H9 (cell line): ENCODE measurements at regions not wholly inside any gene's neighbourhood (a gene's known extent, or its start where the extent isn't known, plus 50 kb on each side); places are given as distances from the start of the nearest gene placed in this dataset.

Experiments
- DNase-seq: peaks from one replicate; pipeline ENCODE4 v3.0.0-alpha.2; 2017
- H2AFZ ChIP-seq: one replicate; pipeline ENCODE4 v1.6.1; 2013; ENCODE audit warnings: mild to moderate bottlenecking, low read length, control low read depth, moderate library complexity
- H2AK5ac ChIP-seq: 2 replicates; pipeline ENCODE4 v1.6.1; 2013; ENCODE audit warnings: low read length, control low read depth, mixed read lengths; ENCODE audit not compliant: insufficient read length
- H2BK120ac ChIP-seq: one replicate; pipeline ENCODE4 v1.6.1; 2013; ENCODE audit warnings: low read depth, mild to moderate bottlenecking, low read length, control low read depth, inconsistent platforms; ENCODE audit not compliant: poor library complexity, severe bottlenecking
- H2BK12ac ChIP-seq: 2 replicates; pipeline ENCODE4 v1.6.1; 2013; ENCODE audit warnings: low read length, control low read depth, mixed read lengths, low read depth; ENCODE audit not compliant: insufficient read length
- H2BK15ac ChIP-seq: 2 replicates; pipeline ENCODE4 v1.6.1; 2013; ENCODE audit warnings: low read depth, low read length, control low read depth
- H2BK20ac ChIP-seq: one replicate; pipeline ENCODE4 v1.6.1; 2013; ENCODE audit warnings: low read depth, mild to moderate bottlenecking, low read length, control low read depth, inconsistent platforms; ENCODE audit not compliant: poor library complexity, severe bottlenecking
- H2BK5ac ChIP-seq: 2 replicates; pipeline ENCODE4 v1.6.1; 2013; ENCODE audit warnings: low read length, control low read depth, mixed read lengths; ENCODE audit not compliant: insufficient read length
- H3K14ac ChIP-seq: 2 replicates; pipeline ENCODE4 v1.6.1; 2013; ENCODE audit warnings: low read length, control low read depth; ENCODE audit not compliant: insufficient read depth
- H3K18ac ChIP-seq: 2 replicates; pipeline ENCODE4 v1.6.1; 2013; ENCODE audit warnings: low read depth, mild to moderate bottlenecking, mixed read lengths, low read length, control low read depth; ENCODE audit not compliant: insufficient read length
- H3K23ac ChIP-seq: 2 replicates; pipeline ENCODE4 v1.6.1; 2013; ENCODE audit warnings: low read length, control low read depth, mixed read lengths, low read depth; ENCODE audit not compliant: insufficient read length
- H3K23me2 ChIP-seq: 2 replicates; pipeline ENCODE4 v1.6.1; 2013; ENCODE audit warnings: low read depth, mild to moderate bottlenecking, mixed read lengths, low read length, control low read depth; ENCODE audit not compliant: insufficient read length, poor library complexity, severe bottlenecking
- H3K27ac ChIP-seq: 2 replicates; pipeline ENCODE4 v1.5.1; 2013; ENCODE audit warnings: low read length, control low read depth, mixed read lengths, low read depth; ENCODE audit not compliant: insufficient read length
- H3K27me3 ChIP-seq: 2 replicates; pipeline ENCODE4 v1.6.1; 2013; ENCODE audit warnings: low read length, control low read depth, inconsistent platforms; ENCODE audit not compliant: insufficient read depth
- H3K4ac ChIP-seq: 2 replicates; pipeline ENCODE4 v1.6.1; 2013; ENCODE audit warnings: low read depth, mild to moderate bottlenecking, control low read depth, inconsistent platforms, low read length, moderate library complexity
- H3K4me1 ChIP-seq: 2 replicates; pipeline ENCODE4 v1.6.1; 2013; ENCODE audit warnings: low read length, control low read depth, inconsistent platforms; ENCODE audit not compliant: insufficient read depth
- H3K4me2 ChIP-seq: 2 replicates; pipeline ENCODE4 v1.6.1; 2013; ENCODE audit warnings: low read length, control low read depth, mixed read lengths; ENCODE audit not compliant: insufficient read length, insufficient read depth
- H3K56ac ChIP-seq: 2 replicates; pipeline ENCODE4 v1.6.1; 2013; ENCODE audit warnings: low read depth, mild to moderate bottlenecking, mixed read lengths, low read length, control low read depth; ENCODE audit not compliant: insufficient read length
- H3K79me1 ChIP-seq: 2 replicates; pipeline ENCODE4 v1.6.1; 2013; ENCODE audit warnings: low read depth, mild to moderate bottlenecking, moderate library complexity, low read length, control low read depth, inconsistent platforms; ENCODE audit not compliant: insufficient read depth, poor library complexity, severe bottlenecking
- H3K79me2 ChIP-seq: 2 replicates; pipeline ENCODE4 v1.6.1; 2013; ENCODE audit warnings: low read length, control low read depth, inconsistent platforms; ENCODE audit not compliant: insufficient read depth
- H3K9ac ChIP-seq: 2 replicates; pipeline ENCODE4 v1.6.1; 2013; ENCODE audit warnings: low read length, control low read depth, mixed read lengths; ENCODE audit not compliant: insufficient read length; ENCODE audit errors: extremely low read depth
- H3K9me3 ChIP-seq: one replicate; pipeline ENCODE4 v1.6.1; 2013; ENCODE audit warnings: low read depth, low read length, inconsistent platforms; ENCODE audit not compliant: control insufficient read depth
- H3T11ph ChIP-seq: one replicate; pipeline ENCODE4 v1.6.1; 2013; ENCODE audit warnings: mild to moderate bottlenecking, low read length, control low read depth, inconsistent platforms
- H4K20me1 ChIP-seq: one replicate; pipeline ENCODE4 v1.6.1; 2013; ENCODE audit not compliant: control insufficient read depth, insufficient read length, insufficient read depth
- H4K5ac ChIP-seq: 2 replicates; pipeline ENCODE4 v1.6.1; 2013; ENCODE audit warnings: low read depth, mild to moderate bottlenecking, mixed read lengths, low read length, control low read depth; ENCODE audit not compliant: insufficient read length
- H4K8ac ChIP-seq: replicated peaks from 2 replicates; pipeline ENCODE4 v1.6.1; 2013; ENCODE audit warnings: low read length, control low read depth, mixed read lengths, low read depth; ENCODE audit not compliant: insufficient read length
- H4K91ac ChIP-seq: 2 replicates; pipeline ENCODE4 v1.6.1; 2013; ENCODE audit warnings: low read depth, mild to moderate bottlenecking, moderate library complexity, mixed read lengths, low read length, control low read depth; ENCODE audit not compliant: insufficient read length
- H3K27ac Mint-ChIP-seq, 3 experiments: 2 replicates in 2 of 3; 3 replicates in 1 of 3; pipeline ENCODE4 v1.8.0; 2020 to 2021; ENCODE audit warnings: mixed read lengths in 3 of 3, mild to moderate bottlenecking in 1 of 3, moderate library complexity in 1 of 3
- H3K27me3 Mint-ChIP-seq: 2 replicates; pipeline ENCODE4 v1.8.0; 2021; ENCODE audit warnings: low read depth, mild to moderate bottlenecking, moderate library complexity, mixed read lengths
- H3K36me3 Mint-ChIP-seq, 3 experiments: 2 replicates in 2 of 3; 3 replicates in 1 of 3; pipeline ENCODE4 v1.8.0; 2020 to 2021; ENCODE audit warnings: low read depth in 3 of 3, mixed read lengths in 3 of 3; ENCODE audit not compliant: insufficient read depth in 1 of 3
- H3K4me1 Mint-ChIP-seq, 2 experiments: 2 replicates each; pipeline ENCODE4 v1.8.0; 2020; ENCODE audit warnings: mixed read lengths in 2 of 2
- H3K4me3 Mint-ChIP-seq, 2 experiments: 2 replicates in 1 of 2; 3 replicates in 1 of 2; pipeline ENCODE4 v1.8.0; 2020 to 2021; ENCODE audit warnings: mild to moderate bottlenecking in 2 of 2, mixed read lengths in 2 of 2, moderate library complexity in 1 of 2
- H3K9me3 Mint-ChIP-seq, 2 experiments: 2 replicates in 1 of 2; 3 replicates in 1 of 2; pipeline ENCODE4 v1.8.0; 2020; ENCODE audit warnings: mild to moderate bottlenecking in 2 of 2, mixed read lengths in 2 of 2, moderate library complexity in 1 of 2
- WGBS: extraction: QIAGEN DNeasy Blood & Tissue Kit; methylation state at CpG from one replicate; pipeline ENCODE4 v1.1.7; 2013; ENCODE audit warnings: missing lambda C conversion rate, low lambda C conversion rate, mixed read lengths; ENCODE audit not compliant: insufficient read length; ENCODE audit errors: extremely low coverage; 5-methylcytosine and 5-hydroxymethylcytosine counted together
- TF ChIP-seq, protein P1 (sequence below): fragments of 200-600 bp; sonication (generic); conservative IDR thresholded peaks from 3 replicates; pipeline ENCODE4 v1.8.0; 2021; ENCODE audit warnings: antibody characterized with exemption, mild to moderate bottlenecking

DNA sequence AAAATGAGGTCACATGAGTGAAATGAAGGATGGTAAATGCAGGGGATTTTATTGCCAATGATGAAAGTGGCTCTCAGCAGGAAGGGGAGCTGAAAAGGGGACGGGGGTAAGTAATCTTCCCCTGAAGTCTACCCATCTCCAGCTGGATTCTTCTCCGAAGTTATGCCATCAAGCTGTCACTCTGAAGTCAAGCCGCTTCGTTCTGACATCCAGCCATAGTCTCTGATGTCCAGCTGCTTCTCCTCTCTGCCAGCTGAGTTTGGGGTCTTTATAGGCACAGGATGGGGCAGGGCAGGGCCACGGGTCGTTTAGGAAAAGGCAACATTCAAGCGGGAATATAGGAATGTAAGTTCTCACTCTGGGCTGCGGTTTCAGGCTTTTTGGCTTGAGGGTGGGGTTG lies 181.9 kb upstream of the ANO3 start:
- no peak overlapping the region for H3K27ac Mint-ChIP-seq
- no peaks in the 10 kb centered on the region for H3K27me3 ChIP-seq
- no peaks in the 10 kb centered on the region for H3K36me3 Mint-ChIP-seq
- no peaks in the 10 kb centered on the region for H3K79me2 ChIP-seq
- H3K27ac ChIP-seq: no peak overlapping the region
- peaks cover 2% of the 10 kb centered on the region; the same call in 1 of the 2 replicates for H3K27me3 Mint-ChIP-seq
- H3K14ac ChIP-seq: no peak overlapping the region
- no peaks in the 10 kb centered on the region for H4K20me1 ChIP-seq
- no peak overlapping the region for H4K5ac ChIP-seq
- H3K9me3 ChIP-seq: no peaks in the 10 kb centered on the region
- no peak overlapping the region for H2BK15ac ChIP-seq
- H3T11ph ChIP-seq: no peak overlapping the region
- H2BK120ac ChIP-seq: no peak overlapping the region
- H3K23me2 ChIP-seq: no peaks in the 10 kb centered on the region
- H2AFZ ChIP-seq: no peak overlapping the region
- TF ChIP-seq, protein P1, sequence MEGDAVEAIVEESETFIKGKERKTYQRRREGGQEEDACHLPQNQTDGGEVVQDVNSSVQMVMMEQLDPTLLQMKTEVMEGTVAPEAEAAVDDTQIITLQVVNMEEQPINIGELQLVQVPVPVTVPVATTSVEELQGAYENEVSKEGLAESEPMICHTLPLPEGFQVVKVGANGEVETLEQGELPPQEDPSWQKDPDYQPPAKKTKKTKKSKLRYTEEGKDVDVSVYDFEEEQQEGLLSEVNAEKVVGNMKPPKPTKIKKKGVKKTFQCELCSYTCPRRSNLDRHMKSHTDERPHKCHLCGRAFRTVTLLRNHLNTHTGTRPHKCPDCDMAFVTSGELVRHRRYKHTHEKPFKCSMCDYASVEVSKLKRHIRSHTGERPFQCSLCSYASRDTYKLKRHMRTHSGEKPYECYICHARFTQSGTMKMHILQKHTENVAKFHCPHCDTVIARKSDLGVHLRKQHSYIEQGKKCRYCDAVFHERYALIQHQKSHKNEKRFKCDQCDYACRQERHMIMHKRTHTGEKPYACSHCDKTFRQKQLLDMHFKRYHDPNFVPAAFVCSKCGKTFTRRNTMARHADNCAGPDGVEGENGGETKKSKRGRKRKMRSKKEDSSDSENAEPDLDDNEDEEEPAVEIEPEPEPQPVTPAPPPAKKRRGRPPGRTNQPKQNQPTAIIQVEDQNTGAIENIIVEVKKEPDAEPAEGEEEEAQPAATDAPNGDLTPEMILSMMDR: no peak
- no CpG with 5 or more reads among the region's 8 CpGs for WGBS
- no peaks in the 10 kb centered on the region for H3K9me3 Mint-ChIP-seq
- H3K4me1 ChIP-seq: no peaks in the 10 kb centered on the region
- H3K4me2 ChIP-seq: no peak overlapping the region
- no peak overlapping the region for H3K56ac ChIP-seq
- no peaks in the 10 kb centered on the region for H3K79me1 ChIP-seq
- no peak overlapping the region for H4K8ac ChIP-seq
- H2AK5ac ChIP-seq: no peak overlapping the region
- no peak overlapping the region for H2BK20ac ChIP-seq
- no peak overlapping the region for H4K91ac ChIP-seq
- no peak overlapping the region for H3K4ac ChIP-seq
- H3K4me3 Mint-ChIP-seq: no peak overlapping the region
- no peak overlapping the region for H3K9ac ChIP-seq
- H2BK5ac ChIP-seq: no peak overlapping the region
- no peak overlapping the region for H3K23ac ChIP-seq
- H3K4me1 Mint-ChIP-seq: peaks cover 0 to 5% of the 10 kb centered on the region in 2 experiments; a peak in 1 of 4 replicates
- no peak for DNase-seq
- H2BK12ac ChIP-seq: no peak overlapping the region
- H3K18ac ChIP-seq: no peak overlapping the region
